SH-SY5Y (cell line): ENCODE measurements at regions not wholly inside any gene's neighbourhood (a gene's known extent, or its start where the extent isn't known, plus 50 kb on each side); places are given as distances from the start of the nearest gene placed in this dataset.

Source experiments
- GATA2 ChIP-seq: IDR thresholded peaks from 2 replicates; pipeline ENCODE4 v1.6.1; 2011; ENCODE audit warnings: mild to moderate bottlenecking, low read depth, low read length
- GATA3 ChIP-seq: IDR thresholded peaks from 2 replicates; pipeline ENCODE4 v1.6.1; 2011; ENCODE audit warnings: low read depth, mild to moderate bottlenecking, low read length, moderate library complexity

DNA sequence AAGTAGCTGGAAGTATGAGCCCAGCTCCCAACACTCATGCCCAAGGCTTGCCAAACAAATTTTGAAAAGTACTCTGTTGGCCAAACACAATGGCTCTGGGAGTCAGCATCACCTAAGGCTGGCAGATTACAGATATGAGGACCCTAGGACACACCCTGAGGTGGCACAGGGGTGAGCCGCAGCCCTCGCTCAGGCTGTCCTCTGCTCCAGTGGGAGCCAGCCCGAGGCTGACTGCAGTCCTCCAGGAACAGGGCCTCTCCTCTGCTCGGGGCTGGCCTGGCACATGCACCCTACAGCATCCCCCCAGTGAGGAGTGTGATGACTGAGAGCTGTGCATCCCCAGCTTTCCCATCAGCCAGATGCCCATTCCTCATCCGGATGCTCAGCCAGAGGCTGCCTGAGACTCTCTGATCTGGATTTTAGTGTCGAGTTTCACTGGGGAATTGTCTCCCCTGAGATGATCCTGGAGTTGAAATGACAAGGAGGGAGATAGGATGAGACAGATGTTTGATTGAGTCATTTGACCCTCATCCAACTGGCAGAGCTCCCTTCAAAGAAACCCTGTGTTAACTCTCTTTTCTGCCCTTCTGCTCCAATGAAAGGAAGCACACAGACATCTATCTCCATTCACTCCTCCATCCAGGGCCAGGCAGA, 269.3 kb upstream of the NCKAP5 start:
- no peak for TF ChIP-seq GATA2
- no peak for TF ChIP-seq GATA3

DNA sequence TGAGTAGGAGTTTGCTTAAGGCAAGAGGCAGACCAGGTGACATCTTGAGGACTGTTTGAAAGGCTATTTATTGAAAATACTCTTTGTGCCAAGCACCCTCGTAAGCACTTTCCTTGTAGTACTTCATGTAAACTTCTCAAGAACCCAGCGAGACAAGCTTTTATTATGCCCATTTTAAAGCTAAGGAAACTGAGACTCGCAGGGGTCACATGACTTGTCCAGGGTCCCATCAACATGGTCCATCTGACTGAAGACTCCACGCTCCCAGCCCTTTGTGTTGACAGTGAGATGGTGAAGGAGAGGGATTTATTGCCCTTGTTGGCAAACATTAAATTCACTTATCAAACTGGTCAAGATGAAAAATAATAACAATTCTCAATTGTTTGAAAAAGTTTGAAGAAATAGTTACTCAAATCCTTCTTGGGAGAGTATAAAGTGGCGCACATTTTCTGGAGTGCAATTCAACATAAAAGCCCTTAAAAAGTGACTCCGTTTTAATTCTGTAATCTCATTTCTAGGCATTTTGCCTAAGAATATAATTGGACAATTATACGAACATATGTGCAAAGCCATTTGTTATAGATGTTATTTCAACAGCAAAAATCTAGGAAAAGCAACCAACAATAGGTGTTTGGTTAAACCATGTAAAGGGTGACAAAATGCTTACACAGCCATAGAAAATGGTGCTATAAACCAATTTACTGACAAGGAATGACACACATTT, 270.5 kb upstream of the NCKAP5 start:
- TF ChIP-seq GATA3 (no peak), GATA2 (no peak)

DNA sequence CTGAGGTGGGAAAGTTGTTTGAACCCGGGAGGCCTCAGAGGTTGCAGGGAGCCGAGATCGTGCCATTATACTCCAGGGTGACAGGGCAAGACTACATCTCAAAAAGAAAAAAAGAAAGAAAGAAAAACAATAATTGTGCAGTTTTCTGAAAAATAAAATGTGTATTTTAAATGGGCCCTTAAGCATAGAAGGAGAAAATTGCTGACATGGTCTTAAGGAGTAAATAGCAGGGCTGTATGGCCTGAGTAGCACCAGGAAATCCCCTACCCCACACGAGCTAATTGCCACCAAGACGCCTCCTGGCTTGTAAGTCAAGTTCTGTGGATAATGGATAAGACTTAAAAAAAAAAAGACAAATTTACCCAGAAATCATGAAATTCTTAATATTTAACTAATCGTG, 271.4 kb upstream of the NCKAP5 start:
- TF ChIP-seq GATA3 (no peak), GATA2 (no peak)

DNA sequence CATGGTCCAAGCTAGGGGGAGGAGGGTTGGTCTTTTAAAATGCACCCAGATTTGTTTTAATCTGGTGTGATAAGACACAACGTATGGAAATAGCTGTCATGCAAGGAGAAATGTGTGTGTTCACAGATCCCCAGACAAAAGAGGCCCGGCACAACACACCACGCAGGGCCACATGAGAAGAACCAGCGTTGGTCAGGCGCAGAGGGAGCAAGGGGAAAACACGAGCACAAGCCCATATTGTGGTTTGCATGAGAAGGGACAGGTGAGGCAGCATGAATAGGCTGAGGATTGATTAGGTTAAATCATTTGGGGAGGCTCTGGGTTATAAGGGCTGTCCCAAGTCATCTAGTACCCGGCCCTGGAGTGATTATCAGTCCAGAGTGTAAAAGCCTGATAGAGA, 272.5 kb upstream of the NCKAP5 start:
- TF ChIP-seq GATA3 (no peak), GATA2 (no peak)

GRCh38 chr2:133841900-133842299, 273.6 kb upstream of the NCKAP5 start:
- TF ChIP-seq GATA3 (no peak), GATA2 (no peak)

GRCh38 chr2:133842446-133842845, 274.2 kb upstream of the NCKAP5 start:
- no peak for TF ChIP-seq GATA3
- peak; percentile 13; the same call in 1 of the 2 replicates for TF ChIP-seq GATA2

- no peak for TF ChIP-seq GATA2
- no peak for TF ChIP-seq GATA3
Observed at GRCh38 chr2:133843091-133843490, 274.8 kb upstream of the NCKAP5 start.

GRCh38 chr2:133843551-133843950, 275.3 kb upstream of the NCKAP5 start:
- TF ChIP-seq GATA3 (no peak), GATA2 (no peak)

DNA sequence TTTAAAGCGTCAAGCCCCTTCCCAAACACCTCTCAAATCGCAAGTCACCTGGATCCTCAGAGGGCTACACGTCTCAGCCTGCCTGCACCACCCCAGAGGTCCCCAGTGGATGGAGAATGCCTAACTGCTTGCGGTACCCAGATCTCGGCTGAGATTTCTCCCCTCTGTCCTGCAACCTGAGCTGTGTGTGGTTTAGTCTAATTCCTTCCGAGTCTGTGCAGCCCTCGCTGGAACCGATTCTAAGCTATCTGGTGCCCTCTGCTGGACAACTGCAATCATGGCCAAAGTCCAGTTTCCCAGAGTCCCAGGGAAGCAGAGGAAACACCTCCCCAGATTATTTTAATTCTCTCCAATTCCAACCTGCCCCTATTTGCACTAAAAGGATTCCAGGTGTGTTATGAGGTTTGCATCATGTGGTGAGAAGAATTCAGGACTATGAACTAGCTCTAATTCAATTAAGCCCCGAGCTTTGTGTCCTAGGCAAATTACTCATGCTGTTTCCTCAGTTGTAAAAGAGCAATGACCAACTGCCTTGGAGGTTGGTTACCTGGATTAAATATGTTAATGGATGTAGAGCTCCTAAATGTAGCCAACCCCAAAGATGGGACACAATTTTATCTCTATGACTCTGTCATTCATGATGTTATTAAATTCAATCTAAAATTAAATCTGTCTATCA, 276.1 kb upstream of the NCKAP5 start:
- TF ChIP-seq GATA2 (no peak), GATA3 (no peak)

DNA sequence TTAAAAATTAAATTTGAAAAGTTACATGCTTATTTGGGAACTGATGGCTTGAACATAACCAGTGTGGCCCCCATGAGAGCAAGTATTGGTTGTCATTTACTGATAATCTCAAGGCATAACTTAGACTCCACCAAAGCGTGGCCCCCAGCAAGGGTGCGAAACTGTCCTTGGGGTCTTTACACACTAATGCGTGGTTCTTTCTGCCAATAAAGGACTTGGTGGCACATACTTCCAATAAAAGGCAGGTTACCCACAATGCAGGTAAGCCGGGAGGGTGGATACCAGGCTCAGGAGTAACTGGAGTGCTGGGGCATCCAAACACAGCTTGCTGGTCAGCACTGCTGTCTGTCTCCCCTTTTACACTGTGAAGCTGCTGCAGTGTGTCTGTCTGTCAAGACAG, 278.2 kb upstream of the NCKAP5 start:
- TF ChIP-seq GATA3: no peak

- no peak for TF ChIP-seq GATA2
- no peak for TF ChIP-seq GATA3
Observed at GRCh38 chr2:133847591-133847990, 279.3 kb upstream of the NCKAP5 start.

- TF ChIP-seq GATA2 (no peak), GATA3 (no peak)
Observed at GRCh38 chr2:133848111-133848649, 279.9 kb upstream of the NCKAP5 start.

- TF ChIP-seq GATA2 (no peak), GATA3 (no peak)
Observed at GRCh38 chr2:133849341-133849740, 281.1 kb upstream of the NCKAP5 start.

GRCh38 chr2:133854603-133855200, 286.4 kb upstream of the NCKAP5 start:
- TF ChIP-seq GATA2 (no peak), GATA3 (no peak)
